A549 (cell line): ENCODE measurements at regions not wholly inside any gene's neighbourhood (a gene's known extent, or its start where the extent isn't known, plus 50 kb on each side); places are given as distances from the start of the nearest gene placed in this dataset.

ENCODE experiments used
- JUNB ChIP-seq: fragments of >200 bp; sonication (Bioruptor Twin); formaldehyde crosslinking; IDR thresholded peaks from 2 replicates; pipeline ENCODE4 v1.6.1; 2016
- MAFK ChIP-seq: fragments of 450-650 bp; IDR thresholded peaks from 2 replicates; pipeline ENCODE4 v1.6.1; 2014; ENCODE audit not compliant: partially characterized antibody
- RCOR1 ChIP-seq: fragments of 150-350 bp; IDR thresholded peaks from 2 replicates; pipeline ENCODE4 v1.6.1; 2014; ENCODE audit warnings: antibody characterized with exemption, low read length, low read depth
- SMC3 ChIP-seq: fragments of >200 bp; sonication (Bioruptor Twin); formaldehyde crosslinking; IDR thresholded peaks from 3 replicates; pipeline ENCODE4 v1.6.1; 2018; ENCODE audit warnings: inconsistent platforms
- TF ChIP-seq, protein P1 (sequence below): fragments of >200 bp; sonication (Bioruptor Twin); formaldehyde crosslinking; IDR thresholded peaks from 3 replicates; pipeline ENCODE4 v1.5.1; 2016
- TF ChIP-seq, protein P2 (sequence below): fragments of 200-600 bp; sonication (generic); IDR thresholded peaks from 2 replicates; pipeline ENCODE4 v1.6.1; 2016; ENCODE audit warnings: antibody characterized with exemption, mild to moderate bottlenecking, moderate library complexity

DNA sequence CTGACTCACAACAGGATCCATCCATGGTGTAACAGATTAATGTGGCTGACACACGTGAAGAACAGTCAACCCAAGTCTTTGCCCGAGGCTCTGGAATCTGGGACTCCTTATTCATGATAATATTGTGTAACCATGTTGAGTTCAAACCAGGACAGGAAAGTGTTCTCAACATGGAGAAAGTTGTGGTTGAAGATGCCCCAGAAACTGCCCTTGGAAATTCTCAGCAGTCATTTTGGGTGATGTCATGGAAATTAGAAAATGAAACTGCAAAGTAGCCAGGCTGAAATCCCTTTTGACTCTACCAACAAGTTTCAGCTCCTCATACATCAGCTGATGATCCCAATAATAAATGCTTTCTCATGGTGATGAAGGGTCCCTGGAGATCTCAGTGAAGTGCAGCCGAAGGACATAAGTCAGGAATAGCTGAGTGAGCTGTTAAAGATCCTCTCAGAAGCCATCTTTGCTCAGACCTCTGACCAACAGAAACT lies 307.7 kb downstream of the TNS1 start:
- TF ChIP-seq, protein P1, sequence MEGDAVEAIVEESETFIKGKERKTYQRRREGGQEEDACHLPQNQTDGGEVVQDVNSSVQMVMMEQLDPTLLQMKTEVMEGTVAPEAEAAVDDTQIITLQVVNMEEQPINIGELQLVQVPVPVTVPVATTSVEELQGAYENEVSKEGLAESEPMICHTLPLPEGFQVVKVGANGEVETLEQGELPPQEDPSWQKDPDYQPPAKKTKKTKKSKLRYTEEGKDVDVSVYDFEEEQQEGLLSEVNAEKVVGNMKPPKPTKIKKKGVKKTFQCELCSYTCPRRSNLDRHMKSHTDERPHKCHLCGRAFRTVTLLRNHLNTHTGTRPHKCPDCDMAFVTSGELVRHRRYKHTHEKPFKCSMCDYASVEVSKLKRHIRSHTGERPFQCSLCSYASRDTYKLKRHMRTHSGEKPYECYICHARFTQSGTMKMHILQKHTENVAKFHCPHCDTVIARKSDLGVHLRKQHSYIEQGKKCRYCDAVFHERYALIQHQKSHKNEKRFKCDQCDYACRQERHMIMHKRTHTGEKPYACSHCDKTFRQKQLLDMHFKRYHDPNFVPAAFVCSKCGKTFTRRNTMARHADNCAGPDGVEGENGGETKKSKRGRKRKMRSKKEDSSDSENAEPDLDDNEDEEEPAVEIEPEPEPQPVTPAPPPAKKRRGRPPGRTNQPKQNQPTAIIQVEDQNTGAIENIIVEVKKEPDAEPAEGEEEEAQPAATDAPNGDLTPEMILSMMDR, result no peak
- TF ChIP-seq MAFK, result no peak
- TF ChIP-seq, protein P2, sequence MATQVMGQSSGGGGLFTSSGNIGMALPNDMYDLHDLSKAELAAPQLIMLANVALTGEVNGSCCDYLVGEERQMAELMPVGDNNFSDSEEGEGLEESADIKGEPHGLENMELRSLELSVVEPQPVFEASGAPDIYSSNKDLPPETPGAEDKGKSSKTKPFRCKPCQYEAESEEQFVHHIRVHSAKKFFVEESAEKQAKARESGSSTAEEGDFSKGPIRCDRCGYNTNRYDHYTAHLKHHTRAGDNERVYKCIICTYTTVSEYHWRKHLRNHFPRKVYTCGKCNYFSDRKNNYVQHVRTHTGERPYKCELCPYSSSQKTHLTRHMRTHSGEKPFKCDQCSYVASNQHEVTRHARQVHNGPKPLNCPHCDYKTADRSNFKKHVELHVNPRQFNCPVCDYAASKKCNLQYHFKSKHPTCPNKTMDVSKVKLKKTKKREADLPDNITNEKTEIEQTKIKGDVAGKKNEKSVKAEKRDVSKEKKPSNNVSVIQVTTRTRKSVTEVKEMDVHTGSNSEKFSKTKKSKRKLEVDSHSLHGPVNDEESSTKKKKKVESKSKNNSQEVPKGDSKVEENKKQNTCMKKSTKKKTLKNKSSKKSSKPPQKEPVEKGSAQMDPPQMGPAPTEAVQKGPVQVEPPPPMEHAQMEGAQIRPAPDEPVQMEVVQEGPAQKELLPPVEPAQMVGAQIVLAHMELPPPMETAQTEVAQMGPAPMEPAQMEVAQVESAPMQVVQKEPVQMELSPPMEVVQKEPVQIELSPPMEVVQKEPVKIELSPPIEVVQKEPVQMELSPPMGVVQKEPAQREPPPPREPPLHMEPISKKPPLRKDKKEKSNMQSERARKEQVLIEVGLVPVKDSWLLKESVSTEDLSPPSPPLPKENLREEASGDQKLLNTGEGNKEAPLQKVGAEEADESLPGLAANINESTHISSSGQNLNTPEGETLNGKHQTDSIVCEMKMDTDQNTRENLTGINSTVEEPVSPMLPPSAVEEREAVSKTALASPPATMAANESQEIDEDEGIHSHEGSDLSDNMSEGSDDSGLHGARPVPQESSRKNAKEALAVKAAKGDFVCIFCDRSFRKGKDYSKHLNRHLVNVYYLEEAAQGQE, result no peak
- TF ChIP-seq RCOR1, result no peak
- no peak for TF ChIP-seq JUNB
- TF ChIP-seq SMC3, result no peak
